Tibial nerve (tissue), 4 donors: ENCODE measurements at regions not wholly inside any gene's neighbourhood (a gene's known extent, or its start where the extent isn't known, plus 50 kb on each side); places are given as distances from the start of the nearest gene placed in this dataset.

Source experiments
- EP300 ChIP-seq, 2 donors: sonication (generic); formaldehyde crosslinking; IDR thresholded peaks; one replicate each; pipeline ENCODE4 v1.6.1; 2017; ENCODE audit warnings: antibody characterized with exemption in 2 of 2, mild to moderate bottlenecking in 1 of 2
- TF ChIP-seq, protein P1 (sequence below), 5 experiments: fragments of 200-600 bp in 3 of 5; fragments of 450-650 bp in 2 of 5; sonication (generic) in 3 of 5; IDR thresholded peaks; one replicate each; pipeline ENCODE4 v1.5.1; 2016 to 2019; ENCODE audit warnings: antibody characterized with exemption in 5 of 5, mild to moderate bottlenecking in 3 of 5, moderate library complexity in 2 of 5

DNA sequence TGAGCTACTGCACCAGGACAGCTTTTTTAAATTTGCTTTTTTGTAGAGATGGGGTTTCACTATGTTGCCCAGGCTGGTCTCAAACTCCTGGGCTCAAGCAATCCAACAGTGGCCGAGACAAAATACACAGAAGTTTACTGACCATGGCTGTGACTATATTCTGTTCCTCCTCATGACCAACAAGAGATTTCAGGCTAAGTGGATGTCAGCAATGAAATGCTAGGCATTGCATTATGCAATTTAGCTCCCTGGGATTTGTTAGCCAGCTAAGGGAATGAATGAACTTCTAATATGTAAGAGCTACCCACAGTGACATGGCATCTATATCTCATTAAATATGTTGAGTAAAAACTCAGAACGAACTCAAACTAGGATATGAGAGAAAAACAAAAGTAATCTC, 81.9 kb upstream of the MBOAT2 start:
- TF ChIP-seq, protein P1, sequence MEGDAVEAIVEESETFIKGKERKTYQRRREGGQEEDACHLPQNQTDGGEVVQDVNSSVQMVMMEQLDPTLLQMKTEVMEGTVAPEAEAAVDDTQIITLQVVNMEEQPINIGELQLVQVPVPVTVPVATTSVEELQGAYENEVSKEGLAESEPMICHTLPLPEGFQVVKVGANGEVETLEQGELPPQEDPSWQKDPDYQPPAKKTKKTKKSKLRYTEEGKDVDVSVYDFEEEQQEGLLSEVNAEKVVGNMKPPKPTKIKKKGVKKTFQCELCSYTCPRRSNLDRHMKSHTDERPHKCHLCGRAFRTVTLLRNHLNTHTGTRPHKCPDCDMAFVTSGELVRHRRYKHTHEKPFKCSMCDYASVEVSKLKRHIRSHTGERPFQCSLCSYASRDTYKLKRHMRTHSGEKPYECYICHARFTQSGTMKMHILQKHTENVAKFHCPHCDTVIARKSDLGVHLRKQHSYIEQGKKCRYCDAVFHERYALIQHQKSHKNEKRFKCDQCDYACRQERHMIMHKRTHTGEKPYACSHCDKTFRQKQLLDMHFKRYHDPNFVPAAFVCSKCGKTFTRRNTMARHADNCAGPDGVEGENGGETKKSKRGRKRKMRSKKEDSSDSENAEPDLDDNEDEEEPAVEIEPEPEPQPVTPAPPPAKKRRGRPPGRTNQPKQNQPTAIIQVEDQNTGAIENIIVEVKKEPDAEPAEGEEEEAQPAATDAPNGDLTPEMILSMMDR (IDR thresholded peaks at IDR 0.05) = no peak
- TF ChIP-seq EP300 (IDR thresholded peaks at IDR 0.05) = no peak
